ENCODE measurements at regions not wholly inside any gene's neighbourhood (a gene's known extent, or its start where the extent isn't known, plus 50 kb on each side); places are given as distances from the start of the nearest gene placed in this dataset.

GRCh38 chr6:56380476-56380875 is 133.1 kb upstream of the COL21A1 start:
- DNase-seq (ENCODE audit: low spot score) (no peak), ATAC-seq (no peak)
- intact Hi-C loops (cut with DNase I) = no loop called here

GRCh38 chr6:56378966-56379585 is 131.7 kb upstream of the COL21A1 start:
- DNase-seq (ENCODE audit: low spot score) (no peak), ATAC-seq (no peak)
- intact Hi-C loops (cut with DNase I) = no loop called here

- intact Hi-C loops (cut with DNase I) = no loop called here
- ATAC-seq (no peak), DNase-seq (ENCODE audit: low spot score) (no peak)
Observed at GRCh38 chr6:56378507-56378906, 131.1 kb upstream of the COL21A1 start.

- DNase-seq (ENCODE audit: low spot score) (no peak), ATAC-seq (no peak)
- intact Hi-C loops (cut with DNase I) = no loop called here
Observed at GRCh38 chr6:56377295-56377694, 129.9 kb upstream of the COL21A1 start.

- DNase-seq (ENCODE audit: low spot score) (no peak), ATAC-seq (no peak)
- intact Hi-C loops (cut with DNase I) = no loop called here
Observed at GRCh38 chr6:56375806-56376205, 128.4 kb upstream of the COL21A1 start.

- ATAC-seq = peak; percentile 78
- no peak for DNase-seq (ENCODE audit: low spot score)
- intact Hi-C loops (cut with DNase I) = no loop called here
Observed at GRCh38 chr6:56374841-56375369, 127.5 kb upstream of the COL21A1 start.

- ATAC-seq = no peak
- intact Hi-C loops (cut with DNase I) = no loop called here
- no peak for DNase-seq (ENCODE audit: low spot score)
Observed at GRCh38 chr6:56372406-56372995, 125.1 kb upstream of the COL21A1 start.

- intact Hi-C loops (cut with DNase I) = no loop called here
- ATAC-seq = peak; percentile 77
- DNase-seq (ENCODE audit: low spot score) = no peak
Observed at GRCh38 chr6:56370561-56371211, 123.3 kb upstream of the COL21A1 start.

GRCh38 chr6:56370127-56370540 is 122.8 kb upstream of the COL21A1 start:
- intact Hi-C loops (cut with DNase I) = no loop called here
- DNase-seq (ENCODE audit: low spot score) = peak; percentile 72
- ATAC-seq = peak; percentile 88

GRCh38 chr6:56368491-56368890 is 121.1 kb upstream of the COL21A1 start:
- ATAC-seq (no peak), DNase-seq (ENCODE audit: low spot score) (no peak)
- intact Hi-C loops (cut with DNase I) = no loop called here

- no peak for DNase-seq (ENCODE audit: low spot score)
- no peak for ATAC-seq
- intact Hi-C loops (cut with DNase I) = no loop called here
Observed at GRCh38 chr6:56366141-56366852, 118.9 kb upstream of the COL21A1 start.

GRCh38 chr6:56364827-56365339 is 117.5 kb upstream of the COL21A1 start:
- ATAC-seq (no peak), DNase-seq (ENCODE audit: low spot score) (no peak)
- intact Hi-C loops (cut with DNase I) = no loop called here

- DNase-seq (ENCODE audit: low spot score) = no peak
Observed at GRCh38 chr6:56364431-56364826, 117.0 kb upstream of the COL21A1 start.

GRCh38 chr6:56363796-56364430 is 116.5 kb upstream of the COL21A1 start:
- DNase-seq (ENCODE audit: low spot score) (no peak), ATAC-seq (no peak)
- intact Hi-C loops (cut with DNase I) = no loop called here

More at GRCh38 chr6:56364431-56364826, 117.0 kb upstream of the COL21A1 start:
- ATAC-seq = no peak
- intact Hi-C loops (cut with DNase I) = no loop called here

GRCh38 chr6:56361812-56362211 is 114.4 kb upstream of the COL21A1 start:
- DNase-seq (ENCODE audit: low spot score) (no peak), ATAC-seq (no peak)
- intact Hi-C loops (cut with DNase I) = no loop called here

- ATAC-seq = peak; percentile 85
- intact Hi-C loops (cut with DNase I) = loop anchor here (5.0 kb wide), 1 partner anchor 233 kb away; no protein-coding TSS in a partner anchor
- peak; percentile 76 for DNase-seq (ENCODE audit: low spot score)
Observed at GRCh38 chr6:56359201-56359899, 112.0 kb upstream of the COL21A1 start.

GRCh38 chr6:56357616-56358373 is 110.4 kb upstream of the COL21A1 start:
- no peak for ATAC-seq
- intact Hi-C loops (cut with DNase I) = loop anchor here (5.0 kb wide), 1 partner anchor 235 kb away; no protein-coding TSS in a partner anchor
- no peak for DNase-seq (ENCODE audit: low spot score)

- DNase-seq (ENCODE audit: low spot score) (no peak), ATAC-seq (no peak)
- intact Hi-C loops (cut with DNase I) = loop anchor here (5.0 kb wide), 1 partner anchor 236 kb away; no protein-coding TSS in a partner anchor
Observed at GRCh38 chr6:56356426-56356825, 109.0 kb upstream of the COL21A1 start.
